ENCODE measurements at regions not wholly inside any gene's neighbourhood (a gene's known extent, or its start where the extent isn't known, plus 50 kb on each side); places are given as distances from the start of the nearest gene placed in this dataset.
"Not testable (repeated sequence)": the region's sequence is repeated elsewhere in the genome, so short reads cannot be mapped to it uniquely, and the experiment has no call there.

DNA sequence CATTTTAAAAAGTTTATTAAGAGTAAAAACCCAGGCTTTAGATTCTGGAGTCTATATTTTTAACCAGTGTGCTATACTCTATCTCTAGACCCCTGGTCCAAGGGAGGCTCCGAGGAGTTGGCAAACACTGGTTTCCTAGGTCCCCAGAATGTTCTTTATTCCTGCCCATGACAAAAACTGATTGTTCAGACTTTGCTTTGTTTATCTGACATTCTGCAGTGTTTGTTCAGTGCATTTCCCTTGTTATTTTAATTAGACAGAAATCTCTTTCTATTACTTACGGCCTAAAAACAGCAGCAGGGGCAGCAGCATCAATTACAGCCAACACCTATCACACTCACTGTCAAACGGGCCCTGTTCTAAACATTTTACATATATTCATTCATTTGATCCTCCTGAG is 2011.6 kb upstream of the WWC1 start:
- H3K4me3 ChIP-seq (ENCODE audit: low read depth, low read length) = no peak overlapping the region
- TF ChIP-seq, protein P1, sequence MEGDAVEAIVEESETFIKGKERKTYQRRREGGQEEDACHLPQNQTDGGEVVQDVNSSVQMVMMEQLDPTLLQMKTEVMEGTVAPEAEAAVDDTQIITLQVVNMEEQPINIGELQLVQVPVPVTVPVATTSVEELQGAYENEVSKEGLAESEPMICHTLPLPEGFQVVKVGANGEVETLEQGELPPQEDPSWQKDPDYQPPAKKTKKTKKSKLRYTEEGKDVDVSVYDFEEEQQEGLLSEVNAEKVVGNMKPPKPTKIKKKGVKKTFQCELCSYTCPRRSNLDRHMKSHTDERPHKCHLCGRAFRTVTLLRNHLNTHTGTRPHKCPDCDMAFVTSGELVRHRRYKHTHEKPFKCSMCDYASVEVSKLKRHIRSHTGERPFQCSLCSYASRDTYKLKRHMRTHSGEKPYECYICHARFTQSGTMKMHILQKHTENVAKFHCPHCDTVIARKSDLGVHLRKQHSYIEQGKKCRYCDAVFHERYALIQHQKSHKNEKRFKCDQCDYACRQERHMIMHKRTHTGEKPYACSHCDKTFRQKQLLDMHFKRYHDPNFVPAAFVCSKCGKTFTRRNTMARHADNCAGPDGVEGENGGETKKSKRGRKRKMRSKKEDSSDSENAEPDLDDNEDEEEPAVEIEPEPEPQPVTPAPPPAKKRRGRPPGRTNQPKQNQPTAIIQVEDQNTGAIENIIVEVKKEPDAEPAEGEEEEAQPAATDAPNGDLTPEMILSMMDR (IDR thresholded peaks at IDR 0.05; ENCODE audit: borderline replicate concordance, insufficient read depth, low read depth, low read length) = no peak

DNA sequence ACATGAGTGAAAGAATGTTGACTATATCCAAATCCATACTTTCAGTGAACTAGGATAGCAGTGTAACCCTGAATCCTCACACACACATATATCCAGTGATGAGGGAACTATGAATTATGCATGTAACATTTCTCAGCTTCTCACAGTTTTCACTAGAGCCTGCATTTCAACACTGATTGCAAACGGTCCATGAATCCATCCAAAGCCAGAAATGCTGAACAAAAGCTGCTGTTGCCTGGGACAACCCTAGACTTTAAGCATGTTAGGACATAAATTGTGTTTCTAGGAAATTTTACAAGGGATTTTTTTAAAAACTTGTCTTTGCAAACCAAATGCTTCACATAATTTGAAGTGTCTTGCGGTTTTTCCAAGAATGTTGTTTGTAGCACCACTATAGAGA is 2010.0 kb upstream of the WWC1 start:
- TF ChIP-seq, protein P1 (IDR thresholded peaks at IDR 0.05; ENCODE audit: borderline replicate concordance, insufficient read depth, low read depth, low read length) = no peak

DNA sequence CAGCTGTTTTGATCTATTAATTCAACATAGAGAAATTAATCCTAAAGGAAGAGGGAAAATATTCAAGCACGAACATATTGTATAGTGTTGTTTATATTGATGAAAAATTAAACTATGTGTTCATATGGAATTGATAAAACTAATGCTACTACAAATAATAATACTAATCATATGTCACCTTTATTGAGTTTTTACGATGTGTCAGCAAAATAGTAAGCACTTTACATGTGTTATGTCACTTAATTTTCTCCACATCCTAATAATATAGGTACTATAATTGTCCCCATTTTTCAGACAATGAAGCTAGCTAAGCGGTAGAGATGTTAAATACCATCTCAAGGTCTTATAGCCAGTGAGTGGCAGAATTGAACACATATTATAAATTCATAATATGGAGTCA is 2008.5 kb upstream of the WWC1 start:
- TF ChIP-seq, protein P1 (IDR thresholded peaks at IDR 0.05; ENCODE audit: borderline replicate concordance, insufficient read depth, low read depth, low read length) = no peak
- H3K4me3 ChIP-seq (ENCODE audit: low read depth, low read length) = no peak overlapping the region

More for the DNA sequence above, 2010.0 kb upstream of the WWC1 start:
- H3K4me3 ChIP-seq (ENCODE audit: low read depth, low read length) = no peak overlapping the region

DNA sequence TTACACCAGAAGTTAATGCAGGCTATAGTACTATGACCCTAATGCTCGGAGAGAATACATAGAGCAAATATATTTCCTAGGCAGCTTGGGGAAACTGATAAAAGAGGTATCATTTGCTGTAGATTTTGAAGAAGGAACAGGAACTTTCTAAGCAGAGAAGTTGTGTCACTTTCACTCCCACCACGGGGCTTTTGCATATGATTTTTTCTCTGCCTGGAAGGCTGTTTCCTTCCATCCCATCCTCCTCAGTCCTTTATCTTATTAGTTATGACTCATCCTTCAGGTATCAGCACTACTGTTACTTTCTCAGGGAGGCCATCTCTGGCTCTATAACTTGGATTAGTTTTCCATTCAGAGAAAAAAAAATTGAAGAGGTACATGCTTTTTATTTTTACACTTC is 2006.1 kb upstream of the WWC1 start:
- no peak overlapping the region for H3K4me3 ChIP-seq (ENCODE audit: low read depth, low read length)
- TF ChIP-seq, protein P1 (IDR thresholded peaks at IDR 0.05; ENCODE audit: borderline replicate concordance, insufficient read depth, low read depth, low read length) = no peak

DNA sequence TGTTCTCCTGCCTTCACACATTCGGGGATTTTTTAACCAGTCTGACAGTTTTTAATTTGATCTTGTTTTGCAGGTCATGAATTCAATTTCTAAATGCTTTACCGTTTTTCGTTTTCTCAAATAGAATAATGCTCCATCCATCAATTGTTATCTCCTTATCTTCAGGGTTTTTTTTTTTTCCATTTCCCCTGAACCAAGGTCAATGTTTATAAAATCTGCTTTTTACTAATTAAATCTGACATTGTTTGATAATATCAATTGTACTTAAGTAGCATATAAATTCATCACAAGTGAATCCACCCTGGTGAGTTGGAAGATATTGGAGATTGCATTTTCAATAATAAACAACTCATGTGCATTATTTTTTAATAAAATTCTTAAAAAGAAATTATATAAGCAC is 2004.6 kb upstream of the WWC1 start:
- H3K4me3 ChIP-seq (ENCODE audit: low read depth, low read length) = no peak overlapping the region
- TF ChIP-seq, protein P1 (IDR thresholded peaks at IDR 0.05; ENCODE audit: borderline replicate concordance, insufficient read depth, low read depth, low read length) = no peak

DNA sequence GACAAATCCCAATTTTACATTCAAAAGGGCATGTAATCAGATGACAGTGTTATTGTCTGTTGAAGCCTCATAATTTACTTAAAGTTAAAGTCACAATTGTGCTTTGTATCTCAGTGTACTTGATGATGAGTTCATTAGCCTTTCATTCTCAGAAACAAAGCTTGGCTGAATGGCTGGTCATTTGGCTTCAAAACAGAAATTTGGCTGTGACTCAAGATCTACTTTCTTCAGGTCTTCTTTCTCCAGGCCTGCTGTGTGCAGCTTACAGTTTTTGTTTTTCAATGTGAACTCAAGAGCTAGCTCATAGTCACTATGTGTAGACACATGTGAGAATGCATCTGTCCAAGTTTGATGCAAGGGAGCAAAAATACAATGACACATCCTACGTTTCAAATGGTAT is 2003.6 kb upstream of the WWC1 start:
- H3K4me3 ChIP-seq (ENCODE audit: low read depth, low read length) = no peak overlapping the region
- TF ChIP-seq, protein P1 (IDR thresholded peaks at IDR 0.05; ENCODE audit: borderline replicate concordance, insufficient read depth, low read depth, low read length) = no peak

DNA sequence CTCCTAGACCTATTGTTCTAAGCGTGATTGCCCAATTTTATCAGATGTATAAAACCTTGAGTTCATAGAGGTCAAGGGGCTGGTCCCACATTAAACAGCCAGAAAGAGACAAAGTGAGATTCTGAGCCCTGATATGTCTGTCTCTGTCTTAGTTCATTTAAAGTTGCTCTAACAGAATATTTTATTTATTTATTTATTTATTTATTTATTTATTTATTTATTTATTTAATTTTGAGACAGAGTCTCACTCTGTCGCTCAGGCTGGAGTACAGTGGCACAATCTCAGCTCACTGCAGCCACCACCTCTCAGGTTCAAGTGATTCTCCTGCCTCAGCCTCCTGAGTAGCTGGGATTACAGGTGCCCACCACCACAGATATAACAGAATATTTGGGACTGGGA is 1999.6 kb upstream of the WWC1 start:
- H3K4me3 ChIP-seq (ENCODE audit: low read depth, low read length) = not testable (repeated sequence)

DNA sequence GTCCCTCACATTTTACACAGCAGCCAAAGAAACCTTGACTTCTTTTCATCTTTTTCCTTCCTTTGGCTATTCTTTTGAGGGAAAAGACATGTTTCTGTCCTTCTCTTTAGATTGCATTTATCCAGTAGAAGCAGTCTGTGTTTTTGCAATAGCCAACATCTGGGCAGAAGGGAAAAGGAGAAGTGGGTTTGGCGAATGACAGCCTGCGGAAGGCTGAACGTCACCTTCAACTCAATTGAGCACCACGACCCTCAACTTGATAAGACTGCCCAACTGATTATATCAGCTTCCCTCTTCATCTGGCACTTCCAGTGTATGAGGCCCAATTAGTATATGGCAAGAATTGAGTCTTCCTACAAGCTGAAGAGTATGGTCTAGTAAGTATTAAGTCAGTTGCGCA is 1997.6 kb upstream of the WWC1 start:
- H3K4me3 ChIP-seq (ENCODE audit: low read depth, low read length) = no peak overlapping the region
- TF ChIP-seq, protein P1 (IDR thresholded peaks at IDR 0.05; ENCODE audit: borderline replicate concordance, insufficient read depth, low read depth, low read length) = no peak

All from GM12875 (cell line).